HL-60 (cell line): ENCODE measurements at regions not wholly inside any gene's neighbourhood (a gene's known extent, or its start where the extent isn't known, plus 50 kb on each side); places are given as distances from the start of the nearest gene placed in this dataset.

Experiments used
- DNase-seq, 2 experiments: peaks; one replicate each; pipeline ENCODE4 v3.0.0-alpha.2; 2010 to 2020; ENCODE audit warnings: low read depth in 1 of 2, low spot score in 1 of 2
- H3K27ac ChIP-seq: fragments of 250-450 bp; sonication (Bioruptor Pico); replicated peaks from 2 replicates; pipeline ENCODE4 v1.5.1; 2020; ENCODE audit warnings: mild to moderate bottlenecking, moderate library complexity
- H3K27me3 ChIP-seq: fragments of 250-450 bp; sonication (Bioruptor Pico); 2 replicates; pipeline ENCODE4 v1.5.1; 2021; ENCODE audit warnings: mild to moderate bottlenecking, moderate library complexity; ENCODE audit not compliant: insufficient read depth, poor library complexity, severe bottlenecking
- H3K4me3 ChIP-seq: replicated peaks from 2 replicates; pipeline ENCODE4 v1.5.1; 2011; ENCODE audit warnings: mild to moderate bottlenecking, control low read depth, low read length; ENCODE audit not compliant: insufficient read depth
- GABPA ChIP-seq: IDR thresholded peaks from 2 replicates; pipeline ENCODE4 v1.6.1; 2012; ENCODE audit warnings: low read depth
- POLR2AphosphoS5 ChIP-seq: IDR thresholded peaks from 2 replicates; pipeline ENCODE4 v1.6.1; 2012; ENCODE audit warnings: low read depth
- SPI1 ChIP-seq: IDR thresholded peaks from 2 replicates; pipeline ENCODE4 v1.6.1; 2012; ENCODE audit warnings: low read depth, mild to moderate bottlenecking, borderline replicate concordance
- TF ChIP-seq, protein P1 (sequence below): IDR thresholded peaks from one replicate; pipeline ENCODE4 v1.5.1; 2011; ENCODE audit warnings: low read length, control low read depth, inconsistent platforms; ENCODE audit not compliant: insufficient read depth
- TF ChIP-seq, protein P2 (sequence below): IDR thresholded peaks from 2 replicates; pipeline ENCODE4 v1.6.1; 2012; ENCODE audit warnings: low read depth; ENCODE audit not compliant: insufficient replicate concordance

DNA sequence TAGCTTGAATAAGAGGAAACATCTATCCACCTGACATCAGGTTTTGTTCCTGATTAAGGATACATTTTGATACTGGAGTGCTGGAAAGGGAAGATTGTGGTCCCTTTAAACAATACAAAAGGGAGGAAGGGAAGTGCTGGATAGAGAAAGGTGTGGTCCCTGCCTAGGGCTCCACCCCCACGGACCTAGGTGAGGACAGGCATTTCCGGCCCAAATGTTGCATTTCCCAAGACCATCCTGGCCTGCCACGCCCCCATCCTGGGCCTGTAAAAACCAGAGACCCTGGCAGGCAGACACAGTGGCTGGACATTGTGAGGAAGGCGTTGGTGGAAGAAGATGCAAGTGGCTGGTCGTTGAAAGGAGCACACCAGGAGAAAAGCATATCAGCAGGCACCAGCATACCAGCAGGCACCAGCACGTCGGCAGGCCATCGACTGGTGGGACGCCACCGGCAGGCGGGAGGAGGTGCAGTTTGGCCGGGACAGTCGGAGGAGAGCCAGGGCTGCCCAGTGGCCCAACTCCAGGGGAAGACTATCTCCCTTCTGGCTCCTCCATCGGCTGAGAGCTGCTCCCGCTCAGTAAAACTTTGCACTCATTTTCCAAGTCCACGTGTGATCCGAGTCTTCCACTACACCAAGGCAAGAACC lies 53.2 kb upstream of the AMN1 start:
- no peak overlapping the region for H3K27ac ChIP-seq
- no peak overlapping the region for H3K4me3 ChIP-seq
- TF ChIP-seq, protein P1, sequence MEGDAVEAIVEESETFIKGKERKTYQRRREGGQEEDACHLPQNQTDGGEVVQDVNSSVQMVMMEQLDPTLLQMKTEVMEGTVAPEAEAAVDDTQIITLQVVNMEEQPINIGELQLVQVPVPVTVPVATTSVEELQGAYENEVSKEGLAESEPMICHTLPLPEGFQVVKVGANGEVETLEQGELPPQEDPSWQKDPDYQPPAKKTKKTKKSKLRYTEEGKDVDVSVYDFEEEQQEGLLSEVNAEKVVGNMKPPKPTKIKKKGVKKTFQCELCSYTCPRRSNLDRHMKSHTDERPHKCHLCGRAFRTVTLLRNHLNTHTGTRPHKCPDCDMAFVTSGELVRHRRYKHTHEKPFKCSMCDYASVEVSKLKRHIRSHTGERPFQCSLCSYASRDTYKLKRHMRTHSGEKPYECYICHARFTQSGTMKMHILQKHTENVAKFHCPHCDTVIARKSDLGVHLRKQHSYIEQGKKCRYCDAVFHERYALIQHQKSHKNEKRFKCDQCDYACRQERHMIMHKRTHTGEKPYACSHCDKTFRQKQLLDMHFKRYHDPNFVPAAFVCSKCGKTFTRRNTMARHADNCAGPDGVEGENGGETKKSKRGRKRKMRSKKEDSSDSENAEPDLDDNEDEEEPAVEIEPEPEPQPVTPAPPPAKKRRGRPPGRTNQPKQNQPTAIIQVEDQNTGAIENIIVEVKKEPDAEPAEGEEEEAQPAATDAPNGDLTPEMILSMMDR, result no peak
- TF ChIP-seq GABPA, result no peak
- TF ChIP-seq SPI1, result no peak
- no peak for TF ChIP-seq POLR2AphosphoS5
- TF ChIP-seq, protein P2, sequence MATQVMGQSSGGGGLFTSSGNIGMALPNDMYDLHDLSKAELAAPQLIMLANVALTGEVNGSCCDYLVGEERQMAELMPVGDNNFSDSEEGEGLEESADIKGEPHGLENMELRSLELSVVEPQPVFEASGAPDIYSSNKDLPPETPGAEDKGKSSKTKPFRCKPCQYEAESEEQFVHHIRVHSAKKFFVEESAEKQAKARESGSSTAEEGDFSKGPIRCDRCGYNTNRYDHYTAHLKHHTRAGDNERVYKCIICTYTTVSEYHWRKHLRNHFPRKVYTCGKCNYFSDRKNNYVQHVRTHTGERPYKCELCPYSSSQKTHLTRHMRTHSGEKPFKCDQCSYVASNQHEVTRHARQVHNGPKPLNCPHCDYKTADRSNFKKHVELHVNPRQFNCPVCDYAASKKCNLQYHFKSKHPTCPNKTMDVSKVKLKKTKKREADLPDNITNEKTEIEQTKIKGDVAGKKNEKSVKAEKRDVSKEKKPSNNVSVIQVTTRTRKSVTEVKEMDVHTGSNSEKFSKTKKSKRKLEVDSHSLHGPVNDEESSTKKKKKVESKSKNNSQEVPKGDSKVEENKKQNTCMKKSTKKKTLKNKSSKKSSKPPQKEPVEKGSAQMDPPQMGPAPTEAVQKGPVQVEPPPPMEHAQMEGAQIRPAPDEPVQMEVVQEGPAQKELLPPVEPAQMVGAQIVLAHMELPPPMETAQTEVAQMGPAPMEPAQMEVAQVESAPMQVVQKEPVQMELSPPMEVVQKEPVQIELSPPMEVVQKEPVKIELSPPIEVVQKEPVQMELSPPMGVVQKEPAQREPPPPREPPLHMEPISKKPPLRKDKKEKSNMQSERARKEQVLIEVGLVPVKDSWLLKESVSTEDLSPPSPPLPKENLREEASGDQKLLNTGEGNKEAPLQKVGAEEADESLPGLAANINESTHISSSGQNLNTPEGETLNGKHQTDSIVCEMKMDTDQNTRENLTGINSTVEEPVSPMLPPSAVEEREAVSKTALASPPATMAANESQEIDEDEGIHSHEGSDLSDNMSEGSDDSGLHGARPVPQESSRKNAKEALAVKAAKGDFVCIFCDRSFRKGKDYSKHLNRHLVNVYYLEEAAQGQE, result no peak
- no peaks in the 10 kb centered on the region for H3K27me3 ChIP-seq
- DNase-seq, result no peak

DNA sequence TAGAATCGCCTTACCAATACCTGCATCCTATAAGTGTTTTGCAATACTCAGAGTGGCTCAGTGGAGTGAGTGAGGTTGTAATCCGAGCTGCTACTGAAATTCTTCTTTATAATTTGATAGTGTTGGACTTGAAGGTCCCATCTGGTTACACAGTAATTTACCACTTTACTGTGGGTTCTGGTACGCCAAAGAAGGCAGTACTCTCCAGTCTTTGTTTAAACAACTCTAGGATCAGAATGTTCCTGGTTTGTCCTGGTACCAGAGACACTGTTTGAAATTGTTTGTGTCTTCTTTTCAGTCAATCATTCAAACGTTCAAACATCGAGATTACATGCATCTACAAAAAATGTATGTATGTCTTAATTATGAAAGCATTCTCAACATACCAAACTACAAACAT lies 51.3 kb upstream of the AMN1 start:
- no peak for DNase-seq
- Histone ChIP-seq H3K27ac (no peak overlapping the region), H3K4me3 (no peak overlapping the region), H3K27me3 (no peaks in the 10 kb centered on the region)
- TF ChIP-seq POLR2AphosphoS5, result no peak

- DNase-seq, result no peak
Measured at GRCh38 chr12:31778687-31779086, 49.9 kb upstream of the AMN1 start.

More at GRCh38 chr12:31778687-31779086, 49.9 kb upstream of the AMN1 start:
- Histone ChIP-seq H3K27me3 (no peaks in the 10 kb centered on the region), H3K27ac (no peak overlapping the region), H3K4me3 (no peak overlapping the region)
- TF ChIP-seq, protein P1, result no peak
- TF ChIP-seq, protein P2, result no peak
- TF ChIP-seq POLR2AphosphoS5 (no peak), GABPA (no peak), SPI1 (no peak)
